ENCODE measurements at regions not wholly inside any gene's neighbourhood (a gene's known extent, or its start where the extent isn't known, plus 50 kb on each side); places are given as distances from the start of the nearest gene placed in this dataset.

DNA sequence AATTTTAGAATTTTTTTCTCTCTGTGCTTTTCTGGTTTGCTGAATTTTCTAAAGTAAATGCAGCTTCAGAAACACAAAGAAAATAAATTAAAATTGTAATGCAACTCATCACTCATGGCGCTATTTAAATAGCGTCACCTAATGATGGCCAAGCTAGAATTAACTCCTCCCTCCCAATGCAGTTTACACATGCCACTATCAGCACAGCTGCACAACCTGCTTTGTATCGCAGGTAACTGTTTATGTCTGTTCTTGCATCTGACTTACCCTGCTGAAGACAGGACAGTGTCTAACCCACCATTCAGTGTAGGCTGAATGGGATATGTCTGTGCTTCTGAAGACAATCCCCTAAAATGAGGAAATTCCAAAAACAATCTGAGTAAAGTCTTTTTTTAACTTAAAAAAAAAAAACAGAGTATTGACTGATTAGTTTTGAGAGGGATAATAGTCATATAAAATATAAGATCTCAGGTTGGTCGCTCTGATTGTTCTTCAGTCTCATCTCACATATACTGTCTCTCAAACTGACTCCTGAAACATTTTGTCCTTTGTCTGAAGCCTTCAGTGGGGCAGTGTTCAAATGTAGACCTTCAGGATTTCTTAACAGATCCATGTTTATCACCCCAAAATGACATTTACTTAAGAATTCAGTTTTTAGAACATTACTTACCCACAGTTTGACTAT, 271.4 kb downstream of the ZEB2 start:
- DNase-seq (ENCODE audit: low read depth) = no peak
- TF ChIP-seq, protein P1, sequence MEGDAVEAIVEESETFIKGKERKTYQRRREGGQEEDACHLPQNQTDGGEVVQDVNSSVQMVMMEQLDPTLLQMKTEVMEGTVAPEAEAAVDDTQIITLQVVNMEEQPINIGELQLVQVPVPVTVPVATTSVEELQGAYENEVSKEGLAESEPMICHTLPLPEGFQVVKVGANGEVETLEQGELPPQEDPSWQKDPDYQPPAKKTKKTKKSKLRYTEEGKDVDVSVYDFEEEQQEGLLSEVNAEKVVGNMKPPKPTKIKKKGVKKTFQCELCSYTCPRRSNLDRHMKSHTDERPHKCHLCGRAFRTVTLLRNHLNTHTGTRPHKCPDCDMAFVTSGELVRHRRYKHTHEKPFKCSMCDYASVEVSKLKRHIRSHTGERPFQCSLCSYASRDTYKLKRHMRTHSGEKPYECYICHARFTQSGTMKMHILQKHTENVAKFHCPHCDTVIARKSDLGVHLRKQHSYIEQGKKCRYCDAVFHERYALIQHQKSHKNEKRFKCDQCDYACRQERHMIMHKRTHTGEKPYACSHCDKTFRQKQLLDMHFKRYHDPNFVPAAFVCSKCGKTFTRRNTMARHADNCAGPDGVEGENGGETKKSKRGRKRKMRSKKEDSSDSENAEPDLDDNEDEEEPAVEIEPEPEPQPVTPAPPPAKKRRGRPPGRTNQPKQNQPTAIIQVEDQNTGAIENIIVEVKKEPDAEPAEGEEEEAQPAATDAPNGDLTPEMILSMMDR (IDR thresholded peaks at IDR 0.05; ENCODE audit: insufficient read depth, low read depth, low read length, missing control alignments) = no peak
- no peak overlapping the region for H3K4me3 ChIP-seq (ENCODE audit: low read length)

DNA sequence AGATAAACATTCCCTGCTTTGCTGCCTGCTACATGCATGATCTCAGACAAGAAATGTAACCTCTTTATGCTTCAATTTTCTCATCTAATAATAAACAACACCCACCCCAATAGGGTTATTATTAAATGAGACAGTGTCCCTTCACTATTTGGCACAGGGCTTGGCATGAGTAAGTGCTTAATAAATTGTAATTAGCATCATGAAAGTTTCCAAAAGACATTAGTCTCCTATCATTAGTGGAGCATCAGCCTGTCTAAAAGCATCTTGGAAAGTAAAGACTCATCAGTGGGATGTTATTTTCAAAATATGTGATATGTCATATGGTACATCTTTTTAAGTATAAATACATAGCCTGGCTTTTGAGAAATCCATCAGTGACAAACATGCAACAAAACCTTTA, 275.0 kb downstream of the ZEB2 start:
- H3K4me3 ChIP-seq (ENCODE audit: low read length) = no peak overlapping the region
- no peak for DNase-seq (ENCODE audit: low read depth)
- TF ChIP-seq, protein P1 (IDR thresholded peaks at IDR 0.05; ENCODE audit: insufficient read depth, low read depth, low read length, missing control alignments) = no peak

DNA sequence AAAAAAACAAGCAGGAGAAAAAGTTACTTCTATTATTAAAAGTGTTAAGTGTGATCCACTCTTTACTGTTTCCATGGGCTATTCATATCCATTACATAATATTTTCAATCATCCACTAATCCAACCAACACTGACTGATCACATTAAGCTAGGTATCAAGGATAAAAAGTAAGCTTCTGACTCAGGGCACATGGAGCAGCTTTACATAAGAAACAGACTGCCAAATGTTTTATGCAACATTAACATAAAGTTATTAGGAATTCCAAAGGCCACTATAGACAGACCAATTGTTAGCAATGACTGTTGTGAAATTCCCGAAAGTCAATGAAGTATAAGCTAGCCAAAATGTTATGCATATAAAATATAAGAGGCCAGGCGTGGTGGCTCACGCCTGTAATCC, 277.6 kb downstream of the ZEB2 start:
- no peak for DNase-seq (ENCODE audit: low read depth)
- TF ChIP-seq, protein P1 (IDR thresholded peaks at IDR 0.05; ENCODE audit: insufficient read depth, low read depth, low read length, missing control alignments) = no peak
- no peak overlapping the region for H3K4me3 ChIP-seq (ENCODE audit: low read length)

- no peak overlapping the region for H3K4me3 ChIP-seq (ENCODE audit: low read length)
- TF ChIP-seq, protein P1 (IDR thresholded peaks at IDR 0.05; ENCODE audit: insufficient read depth, low read depth, low read length, missing control alignments) = no peak
- no peak for DNase-seq (ENCODE audit: low read depth)
Measured at GRCh38 chr2:144241801-144242200, 278.1 kb downstream of the ZEB2 start.

DNA sequence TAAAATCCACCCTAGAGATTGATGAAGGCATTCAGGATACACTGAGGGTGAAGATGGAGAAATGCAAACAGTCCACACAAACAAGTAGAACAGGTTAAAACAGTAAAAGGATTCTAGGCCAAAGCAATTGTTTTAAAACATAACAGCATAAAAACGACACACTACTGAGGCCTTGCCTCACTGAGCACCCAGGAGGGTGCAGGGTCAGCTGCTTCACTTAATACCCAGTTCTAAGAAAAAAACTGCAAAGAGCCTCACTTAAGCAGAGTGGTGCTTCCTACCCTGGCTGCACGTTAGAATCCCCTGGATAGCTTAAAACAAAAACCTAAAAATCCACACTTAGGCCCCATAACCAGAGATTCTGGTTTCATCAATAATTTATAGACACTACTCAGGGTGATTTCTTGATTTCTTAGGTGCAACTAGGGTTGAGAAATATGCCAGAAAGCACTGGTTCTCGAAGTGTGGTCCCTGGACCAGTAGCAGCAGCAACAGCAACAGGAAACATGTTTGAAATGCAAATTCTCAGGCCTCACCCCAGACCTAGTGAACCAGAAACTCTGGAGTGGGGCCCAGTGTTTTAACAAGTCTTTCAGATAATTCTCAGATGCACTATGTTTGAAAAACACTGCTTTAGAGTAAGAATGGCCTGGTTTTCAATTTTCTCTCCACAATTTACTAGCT, 279.1 kb downstream of the ZEB2 start:
- TF ChIP-seq, protein P1 (IDR thresholded peaks at IDR 0.05; ENCODE audit: insufficient read depth, low read depth, low read length, missing control alignments) = no peak
- H3K4me3 ChIP-seq (ENCODE audit: low read length) = no peak overlapping the region

GRCh38 chr2:144239726-144240125, 280.2 kb downstream of the ZEB2 start:
- no peak overlapping the region for H3K4me3 ChIP-seq (ENCODE audit: low read length)
- TF ChIP-seq, protein P1 (IDR thresholded peaks at IDR 0.05; ENCODE audit: insufficient read depth, low read depth, low read length, missing control alignments) = no peak
- no peak for DNase-seq (ENCODE audit: low read depth)

More for the DNA sequence above, 279.1 kb downstream of the ZEB2 start:
- no peak for DNase-seq (ENCODE audit: low read depth)

Data from epithelial cell of esophagus (primary cell).